ENCODE measurements at regions not wholly inside any gene's neighbourhood (a gene's known extent, or its start where the extent isn't known, plus 50 kb on each side); places are given as distances from the start of the nearest gene placed in this dataset.

DNA sequence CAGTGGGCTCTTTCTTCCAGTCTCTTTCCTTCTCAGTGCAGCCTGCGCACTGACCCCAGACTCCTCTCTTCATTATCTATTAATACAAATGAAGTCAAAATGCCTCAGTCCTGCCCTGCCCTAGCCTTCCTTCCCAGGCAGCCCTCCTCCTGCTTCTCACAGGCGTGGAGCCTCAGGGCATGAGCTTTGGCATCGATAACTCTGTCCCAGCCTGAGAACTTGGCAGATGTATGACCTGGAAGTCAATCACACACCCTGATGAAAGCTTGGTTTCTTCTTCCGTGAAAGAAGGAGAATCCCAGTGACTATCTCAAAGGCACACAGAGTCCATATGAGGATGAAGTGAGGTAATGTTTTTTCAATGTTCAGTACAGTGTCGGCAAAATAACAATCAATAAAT lies 600.7 kb upstream of the ID2 start:
- TF ChIP-seq RAD21 (IDR thresholded peaks at IDR 0.05; ENCODE audit: low read depth), result no peak
- no peak for TF ChIP-seq POLR2A (IDR thresholded peaks at IDR 0.05; ENCODE audit: borderline replicate concordance, extremely low read depth, insufficient read depth, insufficient read length)
